HEK293T (cell line): ENCODE measurements at regions not wholly inside any gene's neighbourhood (a gene's known extent, or its start where the extent isn't known, plus 50 kb on each side); places are given as distances from the start of the nearest gene placed in this dataset.

Experiments used
- ARNT ChIP-seq: fragments of 450-650 bp; IDR thresholded peaks from 2 replicates; pipeline ENCODE4 v1.6.1; 2017; ENCODE audit warnings: mild to moderate bottlenecking
- ELF4 ChIP-seq: fragments of 450-650 bp; IDR thresholded peaks from 2 replicates; pipeline ENCODE4 v1.6.1; 2017; ENCODE audit warnings: antibody characterized with exemption
- FOXM1 ChIP-seq: fragments of 450-650 bp; IDR thresholded peaks from 2 replicates; pipeline ENCODE4 v1.6.1; 2017; ENCODE audit warnings: mild to moderate bottlenecking, borderline replicate concordance
- L3MBTL2 ChIP-seq: fragments of 450-650 bp; conservative IDR thresholded peaks from 2 replicates; pipeline ENCODE4 v1.6.1; 2016; ENCODE audit warnings: mild to moderate bottlenecking
- SP1 ChIP-seq: fragments of 450-650 bp; IDR thresholded peaks from 2 replicates; pipeline ENCODE4 v1.6.1; 2017
- SUZ12 ChIP-seq: fragments of 450-650 bp; IDR thresholded peaks from 2 replicates; pipeline ENCODE4 v1.6.1; 2016; ENCODE audit warnings: mild to moderate bottlenecking
- TARDBP ChIP-seq: fragments of 450-650 bp; IDR thresholded peaks from 2 replicates; pipeline ENCODE4 v1.6.1; 2016

- TF ChIP-seq FOXM1 (no peak), SUZ12 (no peak), ELF4 (no peak), ARNT (no peak), SP1 (no peak), L3MBTL2 (no peak), TARDBP (no peak)
Measured at GRCh38 chr20:50356962-50357782, 153.0 kb upstream of the PTPN1 start.
